H1 (cell line): ENCODE measurements at regions not wholly inside any gene's neighbourhood (a gene's known extent, or its start where the extent isn't known, plus 50 kb on each side); places are given as distances from the start of the nearest gene placed in this dataset.

Experiments
- CTCF ChIA-PET: fragments of 300-600 bp; sonication (Branson Sonifier 250); formaldehyde crosslinking; loops from one replicate; lab custom pipeline; 2021; ENCODE audit not compliant: partially characterized antibody; lab: Charles Lee
- POLR2A ChIA-PET: fragments of 300-600 bp; sonication (Branson Sonifier 250); formaldehyde crosslinking; loops from one replicate; lab custom pipeline; 2021; ENCODE audit warnings: inconsistent platforms; ENCODE audit not compliant: partially characterized antibody; lab: Charles Lee
- DNase-seq, 2 experiments: peaks; one replicate each; pipeline versions ENCODE4 v3.0.0 to v3.0.0-alpha.2; 2010 to 2022; ENCODE audit warnings: low spot score in 2 of 2, low read depth in 1 of 2, mixed read lengths in 1 of 2
- FAIRE-seq: peaks from 2 replicates; lab custom pipeline; 2011; peaks lifted over from hg19 to GRCh38; lab: Jason Lieb, UNC
- H2AFZ ChIP-seq: 2 replicates; pipeline ENCODE4 v1.8.1; 2012; ENCODE audit warnings: low read length, inconsistent platforms
- H2AK5ac ChIP-seq: 2 replicates; pipeline ENCODE4 v1.6.1; 2013; ENCODE audit warnings: low read depth, low read length
- H2BK120ac ChIP-seq: replicated peaks from 2 replicates; pipeline ENCODE3; 2013; ENCODE audit warnings: low read depth, low read length, inconsistent platforms
- H2BK12ac ChIP-seq: 2 replicates; pipeline ENCODE4 v1.6.1; 2013; ENCODE audit warnings: low read depth, low read length
- H2BK15ac ChIP-seq: 2 replicates; pipeline ENCODE4 v1.6.1; 2013; ENCODE audit warnings: low read length
- H2BK20ac ChIP-seq: 2 replicates; pipeline ENCODE4 v1.6.1; 2013; ENCODE audit warnings: low read length
- H2BK5ac ChIP-seq: 2 replicates; pipeline ENCODE4 v1.6.1; 2013; ENCODE audit warnings: low read depth, low read length
- H3K14ac ChIP-seq: 2 replicates; pipeline ENCODE4 v1.6.1; 2013; ENCODE audit warnings: inconsistent platforms; ENCODE audit not compliant: insufficient read length
- H3K18ac ChIP-seq: 2 replicates; pipeline ENCODE4 v1.6.1; 2013; ENCODE audit warnings: low read length; ENCODE audit errors: extremely low read depth
- H3K23ac ChIP-seq: 2 replicates; pipeline ENCODE4 v1.6.1; 2013; ENCODE audit warnings: inconsistent platforms; ENCODE audit not compliant: insufficient read length
- H3K23me2 ChIP-seq: 2 replicates; pipeline ENCODE4 v1.6.1; 2013; ENCODE audit warnings: low read depth, low read length
- H3K27ac ChIP-seq: 2 replicates; pipeline ENCODE4 v1.6.1; 2011; ENCODE audit warnings: low read depth, low read length, inconsistent platforms
- H3K27me3 ChIP-seq, 4 experiments: replicated peaks in 1 of 4; 1 replicate in 1 of 4; 2 replicates in 3 of 4; pipeline versions ENCODE4 v1.6.1 to v1.8.1; 2011 to 2013; ENCODE audit warnings: low read length in 3 of 4, mild to moderate bottlenecking in 3 of 4, inconsistent platforms in 2 of 4, mixed read lengths in 2 of 4, moderate library complexity in 1 of 4; ENCODE audit not compliant: control insufficient read depth in 3 of 4, insufficient read depth in 3 of 4; ENCODE audit errors: extremely low read depth in 1 of 4
- H3K36me3 ChIP-seq, 4 experiments: 2 replicates each; pipeline versions ENCODE4 v1.6.1 to v1.8.1; 2011 to 2013; ENCODE audit warnings: mild to moderate bottlenecking in 4 of 4, low read length in 3 of 4, moderate library complexity in 2 of 4, control low read depth in 1 of 4, inconsistent platforms in 1 of 4; ENCODE audit not compliant: insufficient read depth in 4 of 4, control insufficient read depth in 2 of 4
- H3K4ac ChIP-seq: replicated peaks from 2 replicates; pipeline ENCODE3; 2013; ENCODE audit warnings: low read length, low read depth, mixed read lengths, inconsistent platforms; ENCODE audit not compliant: insufficient read length
- H3K4me1 ChIP-seq, 4 experiments: replicated peaks in 1 of 4; 1 replicate in 1 of 4; 2 replicates in 3 of 4; pipeline versions ENCODE4 v1.6.1 to v1.8.1; 2011 to 2013; ENCODE audit warnings: low read length in 3 of 4, inconsistent platforms in 2 of 4, mixed read lengths in 1 of 4; ENCODE audit not compliant: insufficient read depth in 4 of 4, control insufficient read depth in 3 of 4
- H3K4me2 ChIP-seq, 2 experiments: 2 replicates each; pipeline versions ENCODE4 v1.6.1 to v1.8.1; 2011 to 2013; ENCODE audit warnings: low read depth in 2 of 2, low read length in 2 of 2, control low read depth in 1 of 2, inconsistent platforms in 1 of 2, mild to moderate bottlenecking in 1 of 2; ENCODE audit not compliant: insufficient read depth in 1 of 2
- H3K4me3 ChIP-seq, 4 experiments: fragments of 200-600, 300-600 bp in 1 of 4; sonication (generic), shearing (Covaris generic), sonication (Bioruptor Twin) in 1 of 4; 2 replicates each; pipeline versions ENCODE4 v1.5.1 to v1.8.1; 2011 to 2016; ENCODE audit warnings: low read length in 4 of 4, low read depth in 3 of 4, control low read depth in 2 of 4, inconsistent platforms in 2 of 4, mild to moderate bottlenecking in 2 of 4, mixed read lengths in 1 of 4, moderate library complexity in 1 of 4; ENCODE audit not compliant: insufficient read depth in 2 of 4; ENCODE audit errors: extremely low read depth in 1 of 4
- H3K56ac ChIP-seq: replicated peaks from 2 replicates; pipeline ENCODE3; 2013; ENCODE audit warnings: low read depth, mild to moderate bottlenecking, mixed read lengths, low read length, inconsistent platforms; ENCODE audit not compliant: insufficient read length
- H3K79me1 ChIP-seq: 2 replicates; pipeline ENCODE4 v1.6.1; 2013; ENCODE audit warnings: low read depth, low read length, control low read depth
- H3K79me2 ChIP-seq, 2 experiments: 2 replicates each; pipeline versions ENCODE4 v1.6.1 to v1.8.1; 2012 to 2013; ENCODE audit warnings: low read length in 2 of 2, mild to moderate bottlenecking in 2 of 2, inconsistent platforms in 1 of 2; ENCODE audit not compliant: insufficient read depth in 2 of 2, control insufficient read depth in 1 of 2
- H3K9ac ChIP-seq, 4 experiments: replicated peaks in 1 of 4; 1 replicate in 1 of 4; 2 replicates in 3 of 4; pipeline versions ENCODE4 v1.6.1 to v1.8.1; 2011 to 2013; ENCODE audit warnings: low read depth in 3 of 4, low read length in 3 of 4, control low read depth in 2 of 4, mild to moderate bottlenecking in 2 of 4, moderate library complexity in 2 of 4, inconsistent platforms in 1 of 4; ENCODE audit errors: extremely low read depth in 1 of 4
- H3K9me3 ChIP-seq, 2 experiments: 2 replicates each; pipeline versions ENCODE4 v1.6.1 to v1.8.1; 2012 to 2013; ENCODE audit warnings: mild to moderate bottlenecking in 2 of 2, moderate library complexity in 2 of 2, control low read depth in 1 of 2, inconsistent platforms in 1 of 2, low read depth in 1 of 2, low read length in 1 of 2, mixed read lengths in 1 of 2; ENCODE audit not compliant: insufficient read depth in 2 of 2
- H4K20me1 ChIP-seq, 2 experiments: replicated peaks in 1 of 2; 2 replicates each; pipeline versions ENCODE3 to v1.8.1; 2011 to 2013; ENCODE audit warnings: inconsistent platforms in 2 of 2, low read length in 2 of 2, mild to moderate bottlenecking in 1 of 2; ENCODE audit not compliant: insufficient read depth in 2 of 2, control insufficient read depth in 1 of 2
- H4K5ac ChIP-seq: 2 replicates; pipeline ENCODE4 v1.6.1; 2013; ENCODE audit warnings: low read length, low read depth, mixed read lengths, inconsistent platforms; ENCODE audit not compliant: insufficient read length
- H4K8ac ChIP-seq: 2 replicates; pipeline ENCODE4 v1.8.0; 2013; ENCODE audit warnings: mild to moderate bottlenecking, moderate library complexity, low read length, inconsistent platforms; ENCODE audit not compliant: insufficient read depth; ENCODE audit errors: extremely low read depth
- H4K91ac ChIP-seq: replicated peaks from 2 replicates; pipeline ENCODE3; 2013; ENCODE audit warnings: low read length, mixed read lengths, inconsistent platforms; ENCODE audit not compliant: insufficient read length
- E2F6 ChIP-seq: IDR thresholded peaks from 2 replicates; pipeline ENCODE4 v1.6.1; 2012; ENCODE audit warnings: inconsistent platforms
- WGBS, 2 experiments: shearing (Covaris generic) in 1 of 2; methylation state at CpG; one replicate each; pipeline versions ENCODE4 v1.1.6 to v1.1.7; 2013 to 2015; ENCODE audit warnings: low lambda C conversion rate in 2 of 2, mixed read lengths in 2 of 2, inconsistent platforms in 1 of 2, low coverage in 1 of 2, missing lambda C conversion rate in 1 of 2; ENCODE audit not compliant: insufficient replicate concordance in 2 of 2, insufficient coverage in 1 of 2, insufficient read length in 1 of 2; ENCODE audit errors: extremely low coverage in 1 of 2, missing lambda C conversion rate in 1 of 2; 5-methylcytosine and 5-hydroxymethylcytosine counted together

- DNase-seq = no peak
- Histone ChIP-seq H3K27ac (no peak overlapping the region), H3K18ac (no peak overlapping the region), H3K4me3 (no peak overlapping the region), H2BK5ac (no peak overlapping the region), H3K14ac (no peak overlapping the region), H3K4me2 (no peak overlapping the region), H3K9ac (no peak overlapping the region), H2AFZ (no peak overlapping the region), H2BK15ac (no peak overlapping the region), H3K4me1 (no peaks in the 10 kb centered on the region), H4K5ac (no peak overlapping the region), H3K79me2 (no peaks in the 10 kb centered on the region), H3K4ac (no peak overlapping the region), H4K20me1 (no peaks in the 10 kb centered on the region), H2BK120ac (no peak overlapping the region), H2AK5ac (no peak overlapping the region), H3K27me3 (no peaks in the 10 kb centered on the region), H3K56ac (no peak overlapping the region), H3K23me2 (no peaks in the 10 kb centered on the region), H4K91ac (no peak overlapping the region), H4K8ac (no peak overlapping the region), H3K79me1 (no peaks in the 10 kb centered on the region), H2BK20ac (no peak overlapping the region), H3K36me3 (no peaks in the 10 kb centered on the region), H2BK12ac (no peak overlapping the region), H3K9me3 (peaks cover 32 to 80% of the 10 kb centered on the region in 2 experiments), H3K23ac (no peak overlapping the region)
- POLR2A ChIA-PET = no interaction called here
- CTCF ChIA-PET = interaction anchor here (0.7 kb wide), 1 partner anchor 9 kb away, joined by 3 read pairs; no protein-coding TSS in a partner anchor
- FAIRE-seq = no peak
- no peak for TF ChIP-seq E2F6
- 43% methylated on average over 2 of the region's 2 CpGs; no CpG with 5 or more reads in 1 of the 2 experiments for WGBS, 2 experiments
Measured at GRCh38 chr13:19362946-19363510, 181.4 kb upstream of the TUBA3C start.
